Left colon (tissue), 2 donors: ENCODE measurements at regions not wholly inside any gene's neighbourhood (a gene's known extent, or its start where the extent isn't known, plus 50 kb on each side); places are given as distances from the start of the nearest gene placed in this dataset.
A peak's percentile ranks its signal among the peaks of the same experiment; 100 is the strongest.

ENCODE experiments used
- ATAC-seq: fragments of 200-7000 bp; cut with Tn5 transposase; one replicate; pipeline ENCODE4 v1.9.1; 2020; ENCODE audit warnings: mild to moderate bottlenecking, moderate library complexity
- DNase-seq, 2 donors: peaks; one replicate each; pipeline ENCODE4 v3.0.0-alpha.2; 2020
- intact Hi-C, 2 donors: fragments of 100-400 bp; cut with DNase I in 1 of 2; cut with micrococcal nuclease in 1 of 2; formaldehyde crosslinking; loops; one replicate each; pipeline versions ENCODE4 v1.11.2 to v1.14.0; 2022; cut with DNase I, micrococcal nuclease
- donor health status: DM: no; HTN: no; CAD: no.
- donor health status: DM: yes; HTN: yes; CAD: no.

GRCh38 chr3:161766331-161766730 is 269.7 kb downstream of the OTOL1 start:
- intact Hi-C loops, result no loop called here
- no peak for DNase-seq
- ATAC-seq, result no peak

- intact Hi-C loops, result no loop called here
- DNase-seq (no peak), ATAC-seq (no peak)
These were observed 274.1 kb downstream of the OTOL1 start for GRCh38 chr3:161770484-161771386.

DNA sequence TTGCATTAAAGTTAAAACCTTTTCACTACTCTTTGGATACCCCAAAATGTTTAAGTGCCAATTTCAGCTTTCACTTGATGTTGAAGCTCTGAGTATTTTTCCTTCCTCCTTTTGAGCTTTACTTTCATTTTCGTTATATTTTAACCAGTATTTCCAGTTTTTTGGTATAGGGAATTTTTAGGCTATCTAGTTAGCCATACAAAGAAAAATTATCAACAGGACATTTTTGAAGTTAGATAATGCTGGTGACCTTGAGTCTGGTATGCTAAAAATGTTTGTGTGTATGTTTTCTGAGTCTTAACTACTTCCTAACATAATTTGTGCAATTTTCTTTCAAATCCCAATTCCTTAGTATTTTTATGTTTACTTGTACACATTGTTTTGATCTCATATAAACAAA is 284.8 kb downstream of the OTOL1 start:
- ATAC-seq, result no peak
- DNase-seq, result no peak
- intact Hi-C loops, result no loop called here

DNA sequence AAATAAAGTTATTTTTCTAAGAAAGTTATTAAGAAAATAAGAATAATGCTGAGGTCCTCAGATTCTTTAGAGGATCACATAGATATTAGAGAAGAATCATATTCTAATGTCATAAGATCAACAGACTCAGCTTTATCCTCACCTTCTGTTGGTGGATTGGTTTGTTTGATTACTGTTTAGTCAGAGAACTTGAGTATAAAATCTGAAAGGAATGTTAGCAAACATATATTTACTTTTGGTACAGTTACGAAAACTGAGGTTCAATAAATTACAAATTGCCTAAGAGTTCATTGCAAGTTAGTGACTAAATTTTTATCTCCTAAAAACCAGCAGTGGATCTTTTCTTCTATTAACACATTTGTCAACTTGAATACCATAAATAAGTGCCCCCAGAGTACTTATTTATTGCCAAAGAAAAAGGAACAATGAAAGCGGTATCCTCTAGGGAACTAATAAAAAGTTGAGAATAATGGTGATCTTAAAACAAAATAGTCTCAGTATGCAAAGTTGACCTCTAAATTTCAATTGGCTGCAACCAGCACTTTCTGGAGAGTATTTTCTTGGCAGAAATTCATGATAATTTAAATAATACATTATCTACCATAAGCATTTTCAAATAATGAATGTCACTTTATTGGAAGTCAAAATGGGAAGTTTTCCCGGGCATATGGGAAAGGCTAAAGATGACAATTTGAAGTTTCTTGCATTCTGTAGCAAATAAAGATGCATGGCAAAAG is 296.8 kb downstream of the OTOL1 start:
- DNase-seq, result no peak
- intact Hi-C loops, result no loop called here
- no peak for ATAC-seq

DNA sequence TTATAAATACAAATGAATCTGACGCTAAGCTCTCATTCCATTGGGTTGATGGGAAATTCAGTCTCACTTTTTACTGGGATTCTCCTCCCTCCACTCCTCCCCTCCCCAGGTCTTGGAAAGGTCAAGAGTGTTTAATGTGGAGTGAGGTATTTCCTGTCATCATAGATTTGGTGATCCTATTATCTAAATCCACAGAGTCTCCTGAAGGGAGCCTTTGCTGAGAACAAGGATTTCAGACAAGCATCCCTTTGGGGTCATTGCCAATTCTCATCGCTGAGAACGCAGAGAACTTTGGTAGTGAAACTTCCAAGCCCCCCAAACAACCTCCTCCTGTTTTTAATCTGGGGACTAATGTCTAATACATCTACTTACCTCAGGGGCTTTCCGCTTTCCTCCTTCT is 297.9 kb downstream of the OTOL1 start:
- no peak for DNase-seq
- ATAC-seq, result no peak
- intact Hi-C loops, result no loop called here

- intact Hi-C loops, result no loop called here
These were observed 299.7 kb downstream of the OTOL1 start for GRCh38 chr3:161796312-161796711.

GRCh38 chr3:161796780-161797179 is 300.2 kb downstream of the OTOL1 start:
- DNase-seq (no peak), ATAC-seq (no peak)
- intact Hi-C loops, result no loop called here

More at GRCh38 chr3:161796312-161796711, 299.7 kb downstream of the OTOL1 start:
- DNase-seq (no peak), ATAC-seq (no peak)

DNA sequence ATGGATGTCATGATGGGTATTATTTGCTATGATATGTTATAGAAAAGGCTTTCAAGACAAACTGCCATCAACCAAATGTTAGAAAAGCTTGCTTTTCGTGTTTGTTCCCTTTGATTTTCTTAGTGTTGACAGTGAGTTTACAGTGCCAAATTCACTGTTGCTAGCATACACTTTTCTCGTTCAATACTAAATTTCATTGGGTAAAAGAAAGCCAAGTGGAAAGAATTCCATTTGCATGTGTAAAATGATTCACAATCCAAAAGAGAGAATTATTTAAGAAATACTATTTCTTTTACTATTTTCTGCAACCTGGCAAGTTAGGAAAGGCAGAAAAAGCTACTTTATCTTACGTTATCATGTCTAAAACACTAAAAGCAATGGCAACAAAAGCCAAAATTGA is 301.4 kb downstream of the OTOL1 start:
- no peak for DNase-seq
- intact Hi-C loops, result no loop called here

DNA sequence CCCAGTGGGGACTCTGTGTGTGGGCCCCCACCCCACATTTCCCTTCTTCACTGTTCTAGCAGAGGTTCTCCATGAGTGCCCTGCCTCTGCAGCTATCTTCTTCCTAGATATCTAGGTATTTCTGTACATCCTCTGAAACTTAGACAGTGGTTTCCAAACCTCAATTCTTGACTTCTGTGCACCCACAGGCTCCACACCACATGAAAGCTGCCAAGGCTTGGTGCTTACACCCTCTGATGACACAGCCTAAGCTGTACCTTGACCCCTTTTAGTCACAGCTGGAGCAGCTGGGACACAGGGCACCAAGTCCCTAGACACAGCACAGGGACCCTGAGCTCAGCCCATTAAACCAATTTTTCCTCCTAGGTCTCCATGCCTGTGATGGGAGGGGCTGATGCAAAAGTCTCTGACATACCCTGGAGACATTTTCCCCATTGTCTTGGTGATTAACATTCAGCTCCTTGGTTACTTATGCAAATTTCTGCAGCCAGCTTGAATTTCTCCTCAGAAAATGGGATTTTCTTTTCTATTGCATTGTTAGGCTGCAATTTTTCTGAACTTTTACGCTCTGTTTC is 304.5 kb downstream of the OTOL1 start:
- intact Hi-C loops, result no loop called here
- ATAC-seq, result no peak
- no peak for DNase-seq

More for the DNA sequence above, 301.4 kb downstream of the OTOL1 start:
- ATAC-seq, result no peak

GRCh38 chr3:161818106-161818505 is 321.5 kb downstream of the OTOL1 start:
- no peak for DNase-seq
- no peak for ATAC-seq
- intact Hi-C loops, result no loop called here

- ATAC-seq (no peak), DNase-seq (no peak)
- intact Hi-C loops, result no loop called here
These were observed 325.0 kb downstream of the OTOL1 start for GRCh38 chr3:161821591-161821990.

- no peak for DNase-seq
- ATAC-seq, result no peak
- intact Hi-C loops, result no loop called here
These were observed 325.7 kb downstream of the OTOL1 start for GRCh38 chr3:161822291-161822690.

GRCh38 chr3:161823910-161824309 is 327.3 kb downstream of the OTOL1 start:
- DNase-seq (no peak), ATAC-seq (no peak)
- intact Hi-C loops, result no loop called here

GRCh38 chr3:161838021-161838420 is 341.4 kb downstream of the OTOL1 start:
- intact Hi-C loops, result no loop called here
- DNase-seq (no peak), ATAC-seq (no peak)

- intact Hi-C loops, result no loop called here
- no peak for ATAC-seq
- no peak for DNase-seq
These were observed 351.8 kb downstream of the OTOL1 start for GRCh38 chr3:161848376-161848775.

- intact Hi-C loops, result no loop called here
- DNase-seq (peak; percentile 30 to 56), ATAC-seq (peak; percentile 57)
These were observed 355.4 kb downstream of the OTOL1 start for GRCh38 chr3:161851941-161852566.

DNA sequence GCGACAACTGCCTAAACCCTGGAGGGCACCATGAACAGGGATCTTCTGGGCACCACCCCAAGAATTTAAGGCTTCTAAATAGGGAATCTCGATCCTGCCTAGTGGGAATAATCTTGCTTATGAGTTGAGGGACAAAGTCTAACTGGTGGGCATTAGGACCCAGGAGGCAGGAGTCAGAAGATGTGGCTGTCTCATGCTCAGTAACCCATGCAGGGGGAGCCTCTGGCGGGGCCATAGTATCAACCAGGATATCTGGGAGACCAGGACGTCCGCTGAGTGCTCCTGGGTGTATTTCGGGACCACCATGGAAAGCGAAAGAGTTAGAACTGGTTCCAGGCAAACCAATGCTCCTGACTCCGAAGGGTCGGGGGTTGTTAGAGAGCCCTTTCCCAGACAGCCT is 356.1 kb downstream of the OTOL1 start:
- DNase-seq (no peak), ATAC-seq (no peak)
- intact Hi-C loops, result no loop called here

- peak; percentile 88 for ATAC-seq
- intact Hi-C loops, result no loop called here
- peak; percentile 36 to 77 for DNase-seq
These were observed 357.7 kb downstream of the OTOL1 start for GRCh38 chr3:161854232-161854771.

DNA sequence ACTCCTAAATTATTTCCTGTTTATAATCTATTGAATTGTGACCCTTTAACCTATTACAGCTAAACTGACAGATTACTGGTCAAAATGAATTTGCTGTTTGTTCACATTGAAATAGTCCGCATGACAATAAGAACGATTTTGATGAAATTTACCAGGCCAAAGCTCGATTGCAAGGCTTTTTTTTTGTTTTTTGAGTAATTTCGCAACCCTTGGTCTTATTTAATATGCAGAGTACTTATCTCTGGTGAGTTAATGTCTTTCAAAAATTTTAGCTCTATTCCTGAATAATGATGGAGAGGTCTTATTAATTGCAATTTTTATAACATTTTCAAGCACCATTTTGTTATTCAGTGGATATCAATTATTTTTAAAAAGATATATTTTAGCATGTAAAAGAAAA is 362.4 kb downstream of the OTOL1 start:
- intact Hi-C loops, result no loop called here
- ATAC-seq (no peak), DNase-seq (no peak)
